Cardiac muscle cell (in vitro differentiated cells and primary cell): ENCODE measurements at regions not wholly inside any gene's neighbourhood (a gene's known extent, or its start where the extent isn't known, plus 50 kb on each side); places are given as distances from the start of the nearest gene placed in this dataset.

Experiments used
- DNase-seq, 2 donors: peaks; one replicate each; pipeline versions ENCODE4 v3.0.0 to v3.0.0-alpha.2; 2010 to 2017; ENCODE audit warnings: low read depth in 1 of 2, low spot score in 1 of 2
- H3K27ac ChIP-seq: fragments of 200-600 bp; sonication (generic); 2 replicates; pipeline ENCODE4 v1.5.1; 2016
- H3K27me3 ChIP-seq: fragments of 200-600 bp; sonication (generic); 2 replicates; pipeline ENCODE4 v1.6.0; 2016; ENCODE audit warnings: control low read depth
- H3K36me3 ChIP-seq: fragments of 200-600 bp; sonication (generic); 2 replicates; pipeline ENCODE4 v1.5.1; 2016; ENCODE audit warnings: control low read depth
- H3K4me1 ChIP-seq: fragments of 200-600 bp; sonication (generic); 2 replicates; pipeline ENCODE4 v1.8.1; 2017; ENCODE audit warnings: low read depth, mild to moderate bottlenecking, mixed run types
- H3K4me3 ChIP-seq: fragments of 200-600 bp; sonication (generic); 2 replicates; pipeline ENCODE4 v1.5.1; 2016; ENCODE audit warnings: mild to moderate bottlenecking
- H3K9me3 ChIP-seq: fragments of 200-600 bp; sonication (generic); 2 replicates; pipeline ENCODE4 v1.5.1; 2017; ENCODE audit warnings: low read depth, mild to moderate bottlenecking, control low read depth
- TF ChIP-seq, protein P1 (sequence below): IDR thresholded peaks from 2 replicates; pipeline ENCODE4 v1.5.1; 2012; ENCODE audit warnings: low read depth, mild to moderate bottlenecking, low read length

DNA sequence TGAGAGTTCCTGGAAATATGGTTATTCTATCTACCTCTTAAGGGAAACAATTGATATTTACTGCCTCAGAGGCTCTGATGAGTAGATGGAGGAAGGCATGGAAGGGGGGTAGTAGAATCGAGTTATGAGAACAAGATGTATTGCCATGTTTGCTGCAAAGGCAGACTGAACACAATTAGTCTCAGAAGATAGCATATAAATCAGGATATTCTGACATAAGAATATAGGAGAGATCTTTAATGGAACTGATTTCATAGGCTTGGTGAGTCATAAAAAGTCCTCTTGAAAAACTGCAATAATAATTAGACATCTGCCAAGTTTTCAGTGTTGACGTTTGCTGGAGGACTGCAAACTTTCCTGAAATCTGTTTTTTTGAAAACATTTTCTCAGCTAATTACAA, 636.1 kb downstream of the TMTC2 start:
- Histone ChIP-seq H3K4me3 (no peak overlapping the region), H3K4me1 (peaks cover 15% of the 10 kb centered on the region), H3K27me3 (no peaks in the 10 kb centered on the region), H3K27ac (no peak overlapping the region), H3K36me3 (no peaks in the 10 kb centered on the region), H3K9me3 (no peaks in the 10 kb centered on the region)
- no peak for DNase-seq
- TF ChIP-seq, protein P1, sequence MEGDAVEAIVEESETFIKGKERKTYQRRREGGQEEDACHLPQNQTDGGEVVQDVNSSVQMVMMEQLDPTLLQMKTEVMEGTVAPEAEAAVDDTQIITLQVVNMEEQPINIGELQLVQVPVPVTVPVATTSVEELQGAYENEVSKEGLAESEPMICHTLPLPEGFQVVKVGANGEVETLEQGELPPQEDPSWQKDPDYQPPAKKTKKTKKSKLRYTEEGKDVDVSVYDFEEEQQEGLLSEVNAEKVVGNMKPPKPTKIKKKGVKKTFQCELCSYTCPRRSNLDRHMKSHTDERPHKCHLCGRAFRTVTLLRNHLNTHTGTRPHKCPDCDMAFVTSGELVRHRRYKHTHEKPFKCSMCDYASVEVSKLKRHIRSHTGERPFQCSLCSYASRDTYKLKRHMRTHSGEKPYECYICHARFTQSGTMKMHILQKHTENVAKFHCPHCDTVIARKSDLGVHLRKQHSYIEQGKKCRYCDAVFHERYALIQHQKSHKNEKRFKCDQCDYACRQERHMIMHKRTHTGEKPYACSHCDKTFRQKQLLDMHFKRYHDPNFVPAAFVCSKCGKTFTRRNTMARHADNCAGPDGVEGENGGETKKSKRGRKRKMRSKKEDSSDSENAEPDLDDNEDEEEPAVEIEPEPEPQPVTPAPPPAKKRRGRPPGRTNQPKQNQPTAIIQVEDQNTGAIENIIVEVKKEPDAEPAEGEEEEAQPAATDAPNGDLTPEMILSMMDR: no peak

DNA sequence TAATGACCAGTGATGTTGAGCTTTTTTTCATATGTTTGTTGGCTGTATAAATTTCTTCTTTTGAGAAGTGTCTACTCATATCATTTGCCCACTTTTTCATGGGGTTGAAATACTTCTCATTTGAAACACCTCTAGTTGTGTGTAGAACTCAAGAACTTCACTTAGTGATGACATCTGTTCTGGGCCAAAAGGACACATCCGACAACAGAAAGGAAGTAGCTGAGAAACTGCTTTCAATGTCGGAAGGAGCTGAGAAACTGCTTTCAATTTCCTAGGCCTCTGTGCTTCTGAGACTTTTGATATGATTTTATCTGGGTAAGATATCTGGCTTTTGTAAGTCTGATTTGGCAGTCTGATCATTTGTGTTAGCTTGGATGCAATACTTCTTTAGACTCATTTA, 635.3 kb downstream of the TMTC2 start:
- Histone ChIP-seq H3K4me1 (peaks cover 15% of the 10 kb centered on the region), H3K27ac (no peak overlapping the region), H3K9me3 (no peaks in the 10 kb centered on the region), H3K36me3 (no peaks in the 10 kb centered on the region), H3K27me3 (no peaks in the 10 kb centered on the region), H3K4me3 (no peak overlapping the region)
- DNase-seq: no peak
- TF ChIP-seq, protein P1: no peak

DNA sequence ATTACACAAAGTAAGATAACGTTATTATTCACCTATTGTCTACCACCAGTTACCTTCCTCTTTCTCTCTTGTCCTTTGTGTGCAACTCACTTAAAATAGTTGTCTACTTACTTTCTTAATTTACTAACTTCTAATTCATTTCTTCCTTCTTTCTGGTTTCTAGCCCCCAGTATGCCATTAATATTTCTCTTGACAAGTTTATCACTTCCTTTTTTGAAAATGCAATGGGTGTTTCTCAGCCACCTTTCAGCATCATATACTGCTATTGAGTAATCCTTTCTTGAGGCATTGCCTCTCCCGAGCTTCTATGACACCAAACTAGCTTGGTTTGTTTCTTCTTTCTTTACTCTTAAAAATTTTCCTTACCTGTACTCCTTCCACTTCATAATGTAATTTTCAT, 633.6 kb downstream of the TMTC2 start:
- H3K27ac ChIP-seq: no peak overlapping the region
- no peaks in the 10 kb centered on the region for H3K9me3 ChIP-seq
- no peak for DNase-seq
- no peak overlapping the region for H3K4me3 ChIP-seq
- peaks cover 15% of the 10 kb centered on the region for H3K4me1 ChIP-seq
- no peaks in the 10 kb centered on the region for H3K36me3 ChIP-seq
- TF ChIP-seq, protein P1: no peak
- no peaks in the 10 kb centered on the region for H3K27me3 ChIP-seq

DNA sequence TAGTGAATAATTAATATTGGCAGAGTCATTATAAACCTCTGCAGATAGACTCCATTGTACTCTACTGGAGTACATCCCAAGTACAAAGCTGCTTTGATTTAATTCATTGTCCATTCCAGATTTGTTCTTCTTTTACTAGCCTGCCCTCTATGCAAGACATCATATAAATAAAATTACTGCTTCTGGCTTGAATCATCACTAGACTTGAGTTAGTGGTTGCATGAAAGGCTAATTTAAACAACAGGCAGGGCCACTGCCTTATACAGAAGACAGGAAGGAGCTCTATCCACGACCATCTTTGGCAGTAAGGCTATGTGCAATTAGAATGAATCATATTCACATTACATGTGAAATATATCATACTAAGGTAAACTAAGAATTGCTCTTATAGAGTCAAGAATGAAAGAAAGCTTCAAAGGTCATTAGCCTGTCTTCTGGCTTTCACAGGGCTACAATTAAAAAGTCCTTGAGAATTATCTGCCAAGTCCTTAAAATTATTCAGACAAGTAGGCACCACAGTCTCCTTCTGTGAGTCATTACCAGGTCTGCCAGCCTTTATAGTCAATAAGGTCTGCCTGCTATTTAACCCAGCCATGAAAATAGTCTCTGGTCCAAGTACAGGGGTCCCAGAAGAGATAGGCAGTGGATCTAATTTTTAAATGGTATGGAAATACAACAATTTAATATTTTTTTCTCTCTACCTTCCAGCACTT, 631.8 kb downstream of the TMTC2 start:
- DNase-seq: peak in 1 of 2 donors; percentile 15
- Histone ChIP-seq H3K36me3 (no peaks in the 10 kb centered on the region), H3K9me3 (no peaks in the 10 kb centered on the region), H3K4me3 (no peak overlapping the region), H3K27ac (no peak overlapping the region), H3K4me1 (peaks cover 11% of the 10 kb centered on the region), H3K27me3 (no peaks in the 10 kb centered on the region)
- TF ChIP-seq, protein P1: no peak

DNA sequence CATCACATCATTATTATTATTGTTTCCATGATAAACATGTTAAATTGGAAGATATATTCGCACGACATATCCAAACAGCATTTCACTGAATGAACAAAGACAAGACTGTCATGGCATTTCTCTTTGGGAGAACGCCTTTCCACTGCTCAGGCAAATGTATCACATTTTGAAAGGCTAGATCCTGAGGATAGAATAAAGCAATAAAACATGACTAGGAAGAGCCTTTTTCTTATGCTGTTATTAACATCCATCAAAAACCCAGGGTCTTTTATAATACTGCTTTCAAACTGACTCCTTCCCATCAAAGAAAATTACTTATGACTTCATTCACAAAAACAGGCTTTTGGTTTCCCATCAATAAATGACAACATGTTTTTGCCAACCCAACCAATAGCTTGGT, 630.9 kb downstream of the TMTC2 start:
- no peak for DNase-seq
- Histone ChIP-seq H3K36me3 (no peaks in the 10 kb centered on the region), H3K9me3 (no peaks in the 10 kb centered on the region)

More for the DNA sequence above, 630.9 kb downstream of the TMTC2 start:
- no peaks in the 10 kb centered on the region for H3K27me3 ChIP-seq
- TF ChIP-seq, protein P1: no peak
- H3K4me3 ChIP-seq: no peak overlapping the region
- peaks cover 11% of the 10 kb centered on the region for H3K4me1 ChIP-seq
- no peak overlapping the region for H3K27ac ChIP-seq
